Panc1 (cell line): ENCODE measurements at regions not wholly inside any gene's neighbourhood (a gene's known extent, or its start where the extent isn't known, plus 50 kb on each side); places are given as distances from the start of the nearest gene placed in this dataset.

Experiments used
- ATAC-seq: fragments of 200-7000 bp; cut with Tn5 transposase; 2 replicates; pipeline ENCODE4 v1.9.1; 2020; ENCODE audit warnings: mild to moderate bottlenecking, moderate library complexity
- BruUV-seq: library from RNA; stranded (reverse); fragments of 400-500 nt; replicated peaks from 2 replicates; lab custom pipeline; 2021; lab: Mats Ljungman, UMichigan
- CTCF ChIA-PET: fragments of 300-600 bp; sonication (Branson Sonifier 250); formaldehyde crosslinking; loops from one replicate; lab custom pipeline; 2022; ENCODE audit warnings: antibody characterized with exemption; lab: Charles Lee
- POLR2A ChIA-PET: fragments of 300-600 bp; sonication (Branson Sonifier 250); formaldehyde crosslinking; loops from one replicate; lab custom pipeline; 2022; ENCODE audit warnings: antibody characterized with exemption; lab: Charles Lee
- DNase-seq: peaks from one replicate; pipeline ENCODE4 v3.0.0-alpha.2; 2010; ENCODE audit warnings: low read depth, low spot score
- H3K27ac ChIP-seq: 2 replicates; pipeline ENCODE4 v1.5.1; 2011; ENCODE audit warnings: mild to moderate bottlenecking, low read length, inconsistent platforms
- H3K27me3 ChIP-seq: fragments of 200-500 bp; sonication (Bioruptor generic); 2 replicates; pipeline ENCODE4 v1.6.0; 2014; ENCODE audit warnings: low read length, inconsistent platforms; ENCODE audit not compliant: control insufficient read depth, insufficient read depth
- H3K36me3 ChIP-seq: fragments of 200-500 bp; sonication (Bioruptor generic); 2 replicates; pipeline ENCODE4 v1.5.1; 2014; ENCODE audit warnings: inconsistent platforms, mild to moderate bottlenecking, low read length, moderate library complexity; ENCODE audit not compliant: control insufficient read depth, insufficient read depth
- H3K4me1 ChIP-seq: 2 replicates; pipeline ENCODE4 v1.5.1; 2011; ENCODE audit warnings: inconsistent platforms, mild to moderate bottlenecking, low read length, moderate library complexity; ENCODE audit not compliant: control insufficient read depth, insufficient read depth
- H3K4me3 ChIP-seq, 2 experiments: 2 replicates each; pipeline ENCODE4 v1.5.1; 2011 to 2012; ENCODE audit warnings: low read depth in 2 of 2, low read length in 2 of 2, mild to moderate bottlenecking in 2 of 2, inconsistent platforms in 1 of 2, moderate library complexity in 1 of 2
- H3K9me3 ChIP-seq: fragments of 200-500 bp; sonication (Bioruptor generic); 2 replicates; pipeline ENCODE4 v1.5.1; 2014; ENCODE audit warnings: low read depth, mild to moderate bottlenecking, inconsistent platforms, low read length, moderate library complexity; ENCODE audit not compliant: control insufficient read depth, insufficient read depth
- CTCF ChIP-seq: fragments of 450-650 bp; IDR thresholded peaks from 2 replicates; pipeline ENCODE4 v1.5.1; 2017; ENCODE audit warnings: mild to moderate bottlenecking
- POLR2AphosphoS5 ChIP-seq: IDR thresholded peaks from 2 replicates; pipeline ENCODE4 v1.6.1; 2012; ENCODE audit warnings: mild to moderate bottlenecking, low read depth, low read length, moderate library complexity
- REST ChIP-seq, 2 experiments: IDR thresholded peaks; 2 replicates each; pipeline ENCODE4 v1.6.1; 2011 to 2012; ENCODE audit warnings: low read depth in 2 of 2, control low read depth in 1 of 2, low read length in 1 of 2, mild to moderate bottlenecking in 1 of 2, moderate library complexity in 1 of 2; ENCODE audit not compliant: insufficient read depth in 1 of 2
- SIN3A ChIP-seq: IDR thresholded peaks from 2 replicates; pipeline ENCODE4 v1.6.1; 2012; ENCODE audit warnings: low read depth, mild to moderate bottlenecking, low read length, moderate library complexity, borderline replicate concordance; ENCODE audit not compliant: insufficient read depth
- TCF7L2 ChIP-seq: IDR thresholded peaks from 2 replicates; pipeline ENCODE4 v1.6.1; 2011; ENCODE audit warnings: mild to moderate bottlenecking, low read depth, low read length, inconsistent platforms
- in situ Hi-C: cut with HindIII; loops from 2 replicates; pipeline ENCODE4 v1.10.0; 2016; ENCODE audit warnings: low sequenced_read_pairs, low pct_unique_long_range_greater_than_20kb
- intact Hi-C: fragments of 100-400 bp; cut with micrococcal nuclease; formaldehyde crosslinking; loops from one replicate; pipeline ENCODE4 v1.10.0; 2022; ENCODE audit not compliant: unreplicated experiment

- no peak overlapping the region for H3K27ac ChIP-seq
- no peaks in the 10 kb centered on the region for H3K27me3 ChIP-seq
- no TSS peak for BruUV-seq
- DNase-seq (no peak), ATAC-seq (no peak)
- H3K4me1 ChIP-seq: no peaks in the 10 kb centered on the region
- in situ Hi-C loops (no loop called here), intact Hi-C loops (no loop called here)
- no peak for TF ChIP-seq POLR2AphosphoS5
- no peak for TF ChIP-seq SIN3A
- TF ChIP-seq REST (IDR thresholded peaks at IDR 0.05; ENCODE audit: insufficient read depth in 1 of 2, low read depth in 2 of 2, low read length in 1 of 2): no peak
- TF ChIP-seq CTCF: no peak
- no peak for TF ChIP-seq TCF7L2
- POLR2A ChIA-PET: no interaction called here
- CTCF ChIA-PET: no interaction called here
- no peak overlapping the region for H3K4me3 ChIP-seq
- H3K9me3 ChIP-seq: no peaks in the 10 kb centered on the region
- no peaks in the 10 kb centered on the region for H3K36me3 ChIP-seq
Measured at GRCh38 chr7:17207220-17207619, 91.2 kb upstream of the AHR start.

- in situ Hi-C loops: no loop called here
- no peaks in the 10 kb centered on the region for H3K36me3 ChIP-seq
- ChIA-PET CTCF (no interaction called here), POLR2A (interaction anchor here (0.6 kb wide), 1 partner anchor 12 kb away, joined by 3 read pairs; no protein-coding TSS in a partner anchor)
- H3K9me3 ChIP-seq: no peaks in the 10 kb centered on the region
- no peaks in the 10 kb centered on the region for H3K4me1 ChIP-seq
- intact Hi-C loops: no loop called here
- no peak overlapping the region for H3K27ac ChIP-seq
- BruUV-seq: no TSS peak
- no peak overlapping the region for H3K4me3 ChIP-seq
- no peaks in the 10 kb centered on the region for H3K27me3 ChIP-seq
- TF ChIP-seq POLR2AphosphoS5: no peak
- DNase-seq (no peak), ATAC-seq (no peak)
Measured at GRCh38 chr7:17209101-17209500, 89.4 kb upstream of the AHR start.

GRCh38 chr7:17211307-17211836 is 87.1 kb upstream of the AHR start:
- ATAC-seq: no peak
- no peak for DNase-seq
- H3K4me1 ChIP-seq: no peaks in the 10 kb centered on the region
- no peaks in the 10 kb centered on the region for H3K36me3 ChIP-seq
- H3K4me3 ChIP-seq: no peak overlapping the region
- TF ChIP-seq REST (IDR thresholded peaks at IDR 0.05; ENCODE audit: insufficient read depth in 1 of 2, low read depth in 2 of 2, low read length in 1 of 2): no peak
- TF ChIP-seq CTCF: no peak
- TF ChIP-seq SIN3A: no peak
- no peak for TF ChIP-seq TCF7L2
- no peak for TF ChIP-seq POLR2AphosphoS5
- intact Hi-C loops (no loop called here), in situ Hi-C loops (no loop called here)
- POLR2A ChIA-PET: no interaction called here
- H3K9me3 ChIP-seq: no peaks in the 10 kb centered on the region
- no peak overlapping the region for H3K27ac ChIP-seq
- CTCF ChIA-PET: no interaction called here
- BruUV-seq: no TSS peak
- H3K27me3 ChIP-seq: no peaks in the 10 kb centered on the region
